GM21825 (cell line): ENCODE measurements at regions not wholly inside any gene's neighbourhood (a gene's known extent, or its start where the extent isn't known, plus 50 kb on each side); places are given as distances from the start of the nearest gene placed in this dataset.
"Not testable (repeated sequence)": the region's sequence is repeated elsewhere in the genome, so short reads cannot be mapped to it uniquely, and the experiment has no call there.

ENCODE experiments used
- ATAC-seq: cut with Tn5 transposase; IDR thresholded peaks from one replicate; pipeline ENCODE4 v1.9.1; 2021; ENCODE audit warnings: mild to moderate bottlenecking, moderate library complexity; ENCODE audit not compliant: unreplicated experiment

DNA sequence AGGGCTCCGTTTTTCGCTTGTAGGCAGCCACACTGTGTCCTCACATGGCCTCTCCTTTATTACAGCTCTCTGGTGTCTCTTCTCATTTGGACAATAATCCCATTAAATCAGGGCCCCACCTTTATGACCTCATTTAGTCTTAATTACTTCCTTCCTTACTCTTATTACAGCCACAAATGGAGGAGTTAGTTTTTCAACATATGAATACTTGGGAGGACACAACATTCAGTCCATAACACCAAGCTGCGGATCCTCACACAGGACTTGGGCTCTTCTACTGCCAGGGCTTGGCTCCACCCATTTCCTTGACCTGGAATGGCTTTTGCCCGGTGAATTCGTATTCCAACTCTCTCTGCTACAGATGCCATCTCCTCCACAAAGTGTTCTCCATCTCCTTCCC lies 74.3 kb upstream of the SLC7A14 start:
- ATAC-seq = no peak

DNA sequence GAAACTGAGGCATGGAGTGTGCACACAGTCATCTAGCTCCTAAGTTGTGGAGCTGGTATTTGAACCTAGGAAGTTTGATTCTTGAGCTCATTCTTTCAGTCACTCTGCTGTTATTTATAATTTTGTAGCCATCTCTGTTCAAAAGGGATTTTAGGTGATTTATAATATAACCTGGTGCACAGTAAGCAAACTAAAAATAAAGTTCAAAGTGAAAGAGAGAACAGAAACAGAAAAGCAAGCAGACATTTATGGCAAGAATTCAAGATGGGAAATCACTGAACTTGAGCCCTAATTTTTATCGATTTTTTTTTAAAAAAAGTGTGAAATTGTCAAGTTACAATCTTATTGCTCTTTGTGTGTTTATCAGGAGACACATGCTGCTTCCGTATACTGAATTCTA lies 71.4 kb upstream of the SLC7A14 start:
- ATAC-seq = no peak

DNA sequence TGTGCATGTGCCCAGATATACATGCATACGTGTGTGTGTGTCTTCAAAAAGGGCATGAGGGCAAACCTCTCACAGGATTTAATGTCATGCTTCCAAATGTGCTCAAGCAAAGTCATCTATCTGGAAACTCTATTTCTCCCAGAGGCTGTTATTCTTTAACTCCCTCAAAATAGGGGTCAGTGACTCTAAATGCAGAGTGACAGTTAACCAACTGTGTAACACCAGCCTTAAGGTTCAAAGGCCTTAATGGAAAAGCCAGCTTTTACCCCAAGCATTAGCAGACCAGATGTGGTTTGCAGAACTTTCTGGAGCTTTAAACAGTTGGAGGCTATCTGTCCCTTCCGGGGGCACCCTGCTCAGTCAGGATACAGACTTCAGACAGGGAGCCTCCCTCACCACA lies 70.4 kb upstream of the SLC7A14 start:
- ATAC-seq = no peak

DNA sequence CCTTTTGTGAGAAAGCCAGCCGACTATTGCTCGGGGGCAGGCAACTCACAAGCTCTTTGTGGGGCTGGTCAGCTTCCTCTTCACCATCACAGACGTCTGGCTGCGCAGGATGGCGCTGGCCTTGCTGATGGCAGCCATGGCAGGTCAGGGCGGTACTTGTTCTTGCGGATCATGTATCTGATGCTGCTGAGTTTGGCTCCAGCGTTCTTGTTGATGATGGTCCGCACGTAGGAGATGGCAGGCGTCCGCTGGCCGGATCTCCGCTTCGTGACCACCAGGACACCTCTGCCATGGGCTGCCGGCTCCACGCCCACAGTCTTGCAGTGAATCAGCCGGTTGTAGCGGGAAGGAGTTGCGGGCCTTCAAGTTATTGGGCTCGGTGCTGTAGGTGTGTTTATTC lies 67.9 kb upstream of the SLC7A14 start:
- no peak for ATAC-seq

DNA sequence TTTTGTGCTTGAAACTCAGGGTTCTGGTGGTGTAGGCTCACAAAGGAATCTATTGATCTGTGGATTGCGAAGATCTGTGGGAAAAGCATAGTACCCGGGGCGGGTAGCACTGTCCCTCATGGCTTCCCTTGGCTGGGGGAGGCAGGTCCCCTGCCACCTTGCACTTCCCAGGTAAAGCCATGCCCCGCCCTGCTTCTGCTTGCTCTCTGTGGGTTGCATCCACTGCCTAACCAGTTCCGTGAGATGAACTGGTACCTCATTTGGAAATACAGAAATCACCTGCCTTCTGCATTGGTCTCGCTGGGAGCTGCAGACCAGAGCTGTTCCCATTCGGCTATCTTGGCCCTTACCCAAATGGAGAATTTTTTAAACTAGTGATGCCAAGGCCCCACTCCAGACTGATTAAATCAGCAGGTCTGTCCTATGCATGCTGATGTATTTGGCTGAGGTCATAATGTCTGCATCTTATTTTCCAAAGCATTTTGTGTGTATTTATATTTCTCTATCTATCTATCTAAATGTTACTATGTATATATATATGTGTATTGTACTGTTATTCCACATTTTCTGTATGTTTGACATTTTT lies 65.5 kb upstream of the SLC7A14 start:
- no peak for ATAC-seq

DNA sequence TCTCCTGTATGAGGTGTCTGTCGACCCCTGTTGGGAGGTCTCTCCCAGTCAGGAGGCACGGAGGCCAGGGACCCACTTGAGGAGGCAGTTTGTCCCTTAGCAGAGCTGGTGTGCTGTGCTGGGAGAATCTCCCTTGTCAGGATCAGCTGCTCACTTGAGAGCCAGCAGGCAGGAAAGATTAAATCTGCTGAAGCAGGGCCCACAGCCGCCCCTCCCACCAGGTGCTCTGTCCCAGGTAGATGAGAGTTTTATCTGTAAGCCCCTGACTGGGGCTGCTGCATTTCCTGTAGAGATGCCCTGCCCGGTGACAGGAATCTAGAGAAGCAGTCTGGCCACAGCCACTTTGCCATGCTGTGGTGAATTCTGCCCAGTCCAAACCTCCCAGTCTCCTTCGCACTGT lies 64.7 kb upstream of the SLC7A14 start:
- ATAC-seq = not testable (repeated sequence)

DNA sequence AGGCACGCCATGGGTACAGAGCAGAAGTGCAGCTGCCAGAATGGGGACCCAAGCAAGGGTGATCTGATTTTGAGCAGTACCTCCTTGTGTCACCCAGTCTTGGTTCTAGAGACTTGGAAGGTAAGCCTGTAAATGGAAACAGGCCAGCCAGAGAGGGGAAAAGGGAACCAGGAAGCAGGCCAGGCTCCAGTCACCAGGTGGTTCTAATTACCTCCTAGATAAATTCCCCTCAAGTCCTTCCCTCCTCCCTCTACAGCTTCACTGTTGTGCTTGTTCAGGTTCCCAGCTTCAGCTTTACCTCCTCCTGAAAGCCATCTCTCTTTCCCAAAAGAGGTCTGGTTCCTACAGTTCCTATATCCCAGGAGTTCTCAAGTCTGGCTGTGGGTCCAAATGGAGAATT lies 58.8 kb upstream of the SLC7A14 start:
- ATAC-seq = no peak

DNA sequence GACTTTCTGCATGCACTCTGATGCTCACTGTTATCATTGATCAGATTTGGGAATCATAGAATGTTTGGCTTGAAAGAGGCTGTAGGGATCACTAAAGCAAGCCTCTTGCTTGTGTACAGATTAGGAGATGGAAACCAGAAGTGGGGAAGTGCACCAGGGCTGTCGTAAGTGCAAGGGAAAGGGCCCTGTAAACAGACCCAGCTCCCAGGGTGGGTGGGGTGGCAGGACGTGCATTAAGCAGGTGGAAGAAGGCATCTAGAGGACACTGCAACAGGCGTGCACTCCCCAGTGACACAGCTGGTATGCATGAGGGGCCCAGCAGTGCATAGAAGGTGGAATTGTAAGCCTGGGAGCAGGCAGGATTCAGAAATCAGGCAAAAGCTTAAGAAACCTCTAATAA lies 58.0 kb upstream of the SLC7A14 start:
- ATAC-seq = no peak

DNA sequence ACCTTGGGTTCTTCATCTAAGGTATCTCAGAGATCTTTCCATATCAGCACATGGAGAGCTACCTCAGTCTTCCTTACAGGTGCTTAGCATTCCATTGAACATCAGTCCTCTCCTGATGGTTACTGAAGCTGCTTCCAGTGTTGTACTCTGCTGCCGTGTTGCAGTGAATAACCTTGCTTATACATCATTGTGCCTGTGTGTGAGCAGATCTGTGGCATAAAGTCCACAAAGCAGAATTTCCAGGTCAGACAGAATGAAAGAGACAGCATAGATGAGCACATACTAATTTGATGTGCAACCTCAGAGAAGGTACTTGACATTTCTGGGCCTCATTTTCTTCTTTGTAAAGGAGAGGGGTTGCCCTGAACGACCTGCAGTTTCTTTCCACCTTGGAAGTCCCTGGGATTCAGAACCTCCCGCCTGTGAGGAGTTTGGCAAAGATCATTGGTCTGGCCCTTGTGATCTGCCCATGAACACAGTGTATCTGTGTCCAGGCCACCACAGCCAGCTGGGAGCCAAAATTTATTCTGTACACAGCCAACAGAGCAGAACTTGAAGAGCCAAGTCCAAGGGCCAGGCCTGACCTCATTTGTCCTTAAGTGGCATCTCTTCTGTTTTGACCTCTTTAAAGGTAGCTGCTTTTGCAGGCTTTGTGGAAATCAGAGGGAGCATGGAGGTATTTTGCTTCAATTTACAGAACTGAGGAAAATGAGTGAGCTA lies 57.2 kb upstream of the SLC7A14 start:
- ATAC-seq = no peak

DNA sequence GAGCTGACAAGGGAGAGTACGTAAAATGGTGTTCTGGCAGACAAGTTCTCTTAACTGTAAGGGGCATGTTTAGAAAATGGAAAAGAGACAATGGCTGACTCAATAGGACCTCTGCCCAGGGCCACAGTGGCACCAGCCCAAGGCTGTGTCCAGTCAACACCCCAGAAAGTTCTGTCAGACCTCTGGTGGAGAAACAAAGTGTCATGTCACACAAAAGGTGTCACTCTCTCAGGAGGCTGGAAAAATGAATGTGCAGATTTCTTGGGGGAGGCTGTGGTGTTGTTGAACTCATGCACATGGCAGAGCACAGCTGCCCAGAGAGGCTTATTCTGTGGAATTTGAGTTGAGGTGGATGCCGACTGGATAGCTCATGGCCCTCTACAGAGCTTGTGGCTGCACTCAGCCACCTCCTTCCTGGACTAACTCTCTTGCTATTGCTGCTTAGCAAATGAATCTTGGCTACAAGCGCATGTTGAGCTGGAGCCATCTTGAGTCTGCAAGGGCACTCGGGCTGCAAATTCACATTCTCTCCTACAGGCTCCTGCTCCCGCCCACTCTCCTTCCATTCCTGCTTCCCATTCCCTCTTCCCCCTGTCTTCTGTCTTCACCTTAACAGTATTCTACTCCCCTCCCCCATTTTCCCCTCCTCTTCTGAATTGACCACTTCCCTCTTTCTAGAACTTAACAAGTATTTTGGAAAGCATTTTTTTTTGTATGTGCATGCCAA lies 55.8 kb upstream of the SLC7A14 start:
- ATAC-seq = no peak

DNA sequence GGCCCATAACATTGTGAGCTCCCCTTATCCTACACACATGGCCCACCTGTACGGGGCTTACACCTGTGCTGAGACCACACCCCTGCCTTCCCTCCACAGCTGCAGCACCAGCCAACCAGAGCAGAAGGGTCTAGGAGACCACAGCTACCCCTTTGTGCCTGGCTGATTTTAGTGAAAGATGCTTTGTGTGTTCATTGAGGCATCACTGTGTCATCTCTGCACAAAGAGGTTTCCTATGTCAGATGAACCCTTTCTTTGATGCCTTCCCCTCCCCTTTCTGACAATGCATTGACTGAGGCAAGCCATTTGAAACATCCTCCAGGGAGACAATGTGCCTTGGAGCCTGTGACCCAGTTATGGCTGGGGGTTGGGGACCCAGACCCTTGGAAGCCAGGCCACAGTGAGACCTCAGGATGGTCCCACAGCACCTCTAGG lies 54.9 kb upstream of the SLC7A14 start:
- ATAC-seq = no peak

DNA sequence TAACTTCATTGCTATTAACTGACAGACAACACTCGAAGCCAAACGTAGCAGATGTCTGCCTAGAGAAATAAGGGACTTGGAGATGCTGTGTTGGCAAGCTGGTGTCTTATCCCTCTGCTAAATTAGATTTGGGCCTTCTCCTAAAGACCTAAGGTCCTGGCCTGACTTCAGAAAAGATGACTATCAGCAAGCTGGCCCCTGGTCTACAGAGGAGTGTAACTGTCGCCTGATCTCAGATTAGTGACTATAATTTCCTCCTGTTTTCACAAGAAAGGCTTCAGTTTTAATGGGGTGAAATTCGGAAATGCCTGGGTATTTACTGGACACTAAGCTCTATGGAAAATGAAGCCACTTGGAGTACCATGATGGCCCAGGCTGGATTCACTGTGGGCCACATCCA lies 53.1 kb upstream of the SLC7A14 start:
- ATAC-seq = no peak

DNA sequence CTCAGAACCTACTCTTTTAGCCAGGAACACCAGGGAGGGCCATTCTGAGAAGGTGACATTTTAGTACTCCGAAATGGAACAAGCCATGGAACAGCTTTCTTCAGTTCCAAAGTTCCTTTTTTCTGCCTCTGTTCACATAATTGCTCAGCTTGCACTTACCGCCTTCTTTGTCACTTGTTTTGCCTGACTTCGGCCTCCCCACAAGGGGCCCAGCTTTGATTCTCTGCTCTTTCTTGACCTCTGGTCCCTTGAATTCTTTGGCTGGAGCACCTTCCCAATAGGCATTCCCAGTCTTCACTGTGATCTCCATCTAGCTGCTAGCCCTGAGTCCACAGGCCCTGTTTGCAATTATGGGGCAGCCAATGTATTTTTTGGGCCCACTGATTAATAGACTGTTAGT lies 51.4 kb upstream of the SLC7A14 start:
- no peak for ATAC-seq

DNA sequence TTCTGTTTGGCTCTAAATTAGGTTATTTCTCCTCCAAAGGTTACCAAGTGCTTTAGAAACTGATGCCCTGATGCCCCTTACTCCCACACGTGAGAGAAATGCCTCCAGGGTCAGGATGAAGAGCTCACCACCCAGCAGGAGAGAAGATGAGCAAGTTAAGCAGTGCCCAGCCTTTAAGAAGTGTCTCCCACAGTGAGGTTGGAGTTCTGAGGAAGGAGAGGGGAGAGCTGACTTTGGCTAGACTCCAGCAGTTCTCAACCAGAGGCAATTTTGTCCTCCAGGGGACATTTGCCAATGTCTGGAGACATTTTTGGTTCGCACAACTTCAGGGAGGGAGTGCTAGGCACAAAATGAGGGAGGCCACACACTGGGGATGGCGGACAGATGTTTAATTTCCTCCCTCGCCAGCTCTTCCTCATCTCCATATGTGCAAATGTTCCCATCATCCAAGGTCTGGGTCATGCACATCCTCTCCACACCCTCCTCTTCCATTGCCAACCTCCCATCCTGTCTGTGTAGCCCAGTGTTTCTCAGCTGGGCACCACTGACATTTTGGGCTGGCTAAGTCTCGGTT lies 50.6 kb upstream of the SLC7A14 start:
- no peak for ATAC-seq
